GM21423 (cell line): ENCODE measurements at regions not wholly inside any gene's neighbourhood (a gene's known extent, or its start where the extent isn't known, plus 50 kb on each side); places are given as distances from the start of the nearest gene placed in this dataset.

Source experiments
- ATAC-seq: cut with Tn5 transposase; IDR thresholded peaks from one replicate; pipeline ENCODE4 v1.9.1; 2021; ENCODE audit warnings: mild to moderate bottlenecking, moderate library complexity; ENCODE audit not compliant: unreplicated experiment

GRCh38 chr3:41026394-41027177, 172.7 kb upstream of the CTNNB1 start:
- ATAC-seq: no peak

- no peak for ATAC-seq
Measured at GRCh38 chr3:41029356-41029755, 169.9 kb upstream of the CTNNB1 start.

- no peak for ATAC-seq
Measured at GRCh38 chr3:41030220-41030619, 169.1 kb upstream of the CTNNB1 start.

GRCh38 chr3:41031401-41031800, 167.9 kb upstream of the CTNNB1 start:
- ATAC-seq: no peak

GRCh38 chr3:41033956-41034519, 165.3 kb upstream of the CTNNB1 start:
- ATAC-seq: no peak

GRCh38 chr3:41035456-41036022, 163.8 kb upstream of the CTNNB1 start:
- ATAC-seq: no peak

GRCh38 chr3:41037651-41038334, 161.5 kb upstream of the CTNNB1 start:
- ATAC-seq: no peak

- no peak for ATAC-seq
Measured at GRCh38 chr3:41040256-41040655, 159.0 kb upstream of the CTNNB1 start.

GRCh38 chr3:41041462-41041861, 157.8 kb upstream of the CTNNB1 start:
- no peak for ATAC-seq

GRCh38 chr3:41041899-41042298, 157.4 kb upstream of the CTNNB1 start:
- no peak for ATAC-seq

GRCh38 chr3:41044523-41044922, 154.8 kb upstream of the CTNNB1 start:
- ATAC-seq: no peak

- no peak for ATAC-seq
Measured at GRCh38 chr3:41045491-41045890, 153.8 kb upstream of the CTNNB1 start.

GRCh38 chr3:41050144-41050543, 149.2 kb upstream of the CTNNB1 start:
- no peak for ATAC-seq

- no peak for ATAC-seq
Measured at GRCh38 chr3:41053220-41053619, 146.1 kb upstream of the CTNNB1 start.

GRCh38 chr3:41060106-41060505, 139.2 kb upstream of the CTNNB1 start:
- no peak for ATAC-seq

GRCh38 chr3:41064070-41064469, 135.2 kb upstream of the CTNNB1 start:
- ATAC-seq: no peak

- ATAC-seq: no peak
Measured at GRCh38 chr3:41064526-41064925, 134.8 kb upstream of the CTNNB1 start.

- ATAC-seq: no peak
Measured at GRCh38 chr3:41065340-41065739, 134.0 kb upstream of the CTNNB1 start.

GRCh38 chr3:41073190-41073589, 126.1 kb upstream of the CTNNB1 start:
- no peak for ATAC-seq

GRCh38 chr3:41075975-41076374, 123.3 kb upstream of the CTNNB1 start:
- no peak for ATAC-seq

- no peak for ATAC-seq
Measured at GRCh38 chr3:41076399-41076798, 122.9 kb upstream of the CTNNB1 start.

- no peak for ATAC-seq
Measured at GRCh38 chr3:41080141-41080540, 119.2 kb upstream of the CTNNB1 start.
